IMR-90 (cell line): ENCODE measurements at regions not wholly inside any gene's neighbourhood (a gene's known extent, or its start where the extent isn't known, plus 50 kb on each side); places are given as distances from the start of the nearest gene placed in this dataset.
"Not testable (repeated sequence)": the region's sequence is repeated elsewhere in the genome, so short reads cannot be mapped to it uniquely, and the experiment has no call there.

Experiments used
- ATAC-seq: fragments of 200-7000 bp; cut with Tn5 transposase; 2 replicates; pipeline ENCODE4 v1.9.1; 2020; ENCODE audit warnings: low read depth, mild to moderate bottlenecking, moderate library complexity
- BruUV-seq: library from RNA; stranded (reverse); fragments of 400-500 nt; replicated peaks from 2 replicates; lab custom pipeline; 2021; lab: Mats Ljungman, UMichigan
- CTCF ChIA-PET: fragments of 300-600 bp; formaldehyde crosslinking; extraction: SDS; loops from one replicate; lab custom pipeline; 2021; ENCODE audit warnings: antibody characterized with exemption; lab: Yijun Ruan, JAX
- POLR2A ChIA-PET: fragments of 300-600 bp; sonication (Branson Sonifier 250); formaldehyde crosslinking; loops from one replicate; lab custom pipeline; 2022; ENCODE audit warnings: antibody characterized with exemption; ENCODE audit not compliant: unreplicated experiment; lab: Charles Lee
- DNase-seq: peaks from one replicate; pipeline ENCODE4 v3.0.0; 2013
- H2AFZ ChIP-seq: replicated peaks from 2 replicates; pipeline ENCODE3; 2013; ENCODE audit warnings: low read length, mild to moderate bottlenecking; ENCODE audit not compliant: poor library complexity
- H2AK5ac ChIP-seq: 2 replicates; pipeline ENCODE4 v1.6.1; 2013; ENCODE audit warnings: low read depth, low read length, inconsistent platforms
- H2AK9ac ChIP-seq: replicated peaks from 2 replicates; pipeline ENCODE3; 2013; ENCODE audit warnings: mild to moderate bottlenecking, low read depth, low read length, moderate library complexity; ENCODE audit not compliant: poor library complexity
- H2BK120ac ChIP-seq: 2 replicates; pipeline ENCODE4 v1.6.1; 2013; ENCODE audit warnings: low read depth, low read length, inconsistent platforms
- H2BK15ac ChIP-seq: 3 replicates; pipeline ENCODE4 v1.6.1; 2013; ENCODE audit warnings: low read depth, low read length, inconsistent platforms
- H2BK20ac ChIP-seq: 2 replicates; pipeline ENCODE4 v1.6.1; 2013; ENCODE audit warnings: low read depth, mild to moderate bottlenecking, inconsistent platforms, low read length, moderate library complexity
- H2BK5ac ChIP-seq: 2 replicates; pipeline ENCODE4 v1.6.1; 2013; ENCODE audit warnings: mild to moderate bottlenecking, low read depth, low read length, inconsistent platforms; ENCODE audit not compliant: poor library complexity, severe bottlenecking
- H3K14ac ChIP-seq: replicated peaks from 2 replicates; pipeline ENCODE4 v1.6.1; 2013; ENCODE audit warnings: low read depth, low read length, inconsistent platforms
- H3K18ac ChIP-seq: 2 replicates; pipeline ENCODE4 v1.6.1; 2013; ENCODE audit warnings: low read depth, low read length, control low read depth
- H3K23ac ChIP-seq: 2 replicates; pipeline ENCODE4 v1.6.1; 2013; ENCODE audit warnings: low read depth, low read length, inconsistent platforms
- H3K27ac ChIP-seq: 2 replicates; pipeline ENCODE4 v1.5.1; 2013; ENCODE audit warnings: mild to moderate bottlenecking, control low read depth, low read length; ENCODE audit not compliant: insufficient read depth
- H3K27me3 ChIP-seq: 2 replicates; pipeline ENCODE4 v1.6.1; 2013; ENCODE audit warnings: low read length; ENCODE audit not compliant: control insufficient read depth, insufficient read depth
- H3K36me3 ChIP-seq: 2 replicates; pipeline ENCODE4 v1.6.1; 2013; ENCODE audit warnings: low read length, mixed read lengths; ENCODE audit not compliant: control insufficient read depth, insufficient read depth
- H3K4ac ChIP-seq: 2 replicates; pipeline ENCODE4 v1.6.1; 2013; ENCODE audit warnings: low read depth, low read length, inconsistent platforms
- H3K4me1 ChIP-seq: 2 replicates; pipeline ENCODE4 v1.6.1; 2013; ENCODE audit warnings: low read length, mixed read lengths; ENCODE audit not compliant: control insufficient read depth, insufficient read depth
- H3K4me2 ChIP-seq: 2 replicates; pipeline ENCODE4 v1.6.1; 2013; ENCODE audit warnings: low read depth, mild to moderate bottlenecking, control low read depth, low read length, moderate library complexity
- H3K4me3 ChIP-seq: 2 replicates; pipeline ENCODE4 v1.5.1; 2013; ENCODE audit warnings: low read depth, mild to moderate bottlenecking, control low read depth, low read length, moderate library complexity; ENCODE audit not compliant: insufficient read depth
- H3K56ac ChIP-seq: 2 replicates; pipeline ENCODE4 v1.6.1; 2013; ENCODE audit warnings: low read length, inconsistent platforms; ENCODE audit not compliant: insufficient read depth; ENCODE audit errors: extremely low read depth
- H3K79me1 ChIP-seq, 2 experiments: 2 replicates each; pipeline ENCODE4 v1.6.1; 2013; ENCODE audit warnings: low read length in 2 of 2, inconsistent platforms in 1 of 2, low read depth in 1 of 2
- H3K9ac ChIP-seq: 2 replicates; pipeline ENCODE4 v1.6.1; 2013; ENCODE audit warnings: low read depth, low read length, control low read depth
- H3K9me1 ChIP-seq: 2 replicates; pipeline ENCODE4 v1.6.1; 2013; ENCODE audit warnings: low read length, inconsistent platforms; ENCODE audit not compliant: insufficient read depth
- H3K9me3 ChIP-seq: 2 replicates; pipeline ENCODE4 v1.6.1; 2013; ENCODE audit warnings: low read length; ENCODE audit not compliant: control insufficient read depth, insufficient read depth
- H4K20me1 ChIP-seq: 2 replicates; pipeline ENCODE4 v1.6.1; 2013; ENCODE audit warnings: low read length, inconsistent platforms; ENCODE audit not compliant: insufficient read depth
- H4K5ac ChIP-seq: 2 replicates; pipeline ENCODE4 v1.6.1; 2013; ENCODE audit warnings: mild to moderate bottlenecking, low read depth, low read length, control low read depth
- H4K8ac ChIP-seq, 2 experiments: 2 replicates each; pipeline ENCODE4 v1.6.1; 2013; ENCODE audit warnings: low read depth in 2 of 2, low read length in 2 of 2, control low read depth in 1 of 2, inconsistent platforms in 1 of 2
- H4K91ac ChIP-seq: 2 replicates; pipeline ENCODE4 v1.6.1; 2013; ENCODE audit warnings: low read depth, low read length, inconsistent platforms; ENCODE audit not compliant: insufficient read depth
- CEBPB ChIP-seq: IDR thresholded peaks from 2 replicates; pipeline ENCODE4 v1.6.1; 2012; ENCODE audit warnings: low read depth, low read length, improper control_type of control experiment
- MAFK ChIP-seq: IDR thresholded peaks from 2 replicates; pipeline ENCODE4 v1.6.1; 2012; ENCODE audit warnings: low read depth, low read length, improper control_type of control experiment
- POLR2A ChIP-seq: IDR thresholded peaks from 2 replicates; pipeline ENCODE4 v1.6.1; 2012; ENCODE audit warnings: mild to moderate bottlenecking, low read depth, low read length
- RFX5 ChIP-seq: IDR thresholded peaks from 2 replicates; pipeline ENCODE4 v1.8.0; 2012; ENCODE audit warnings: low read depth, mild to moderate bottlenecking, low read length, moderate library complexity
- WGBS, 2 experiments: methylation state at CpG; one replicate each; pipeline versions ENCODE4 v1.1.5 to v1.1.7; 2013; ENCODE audit warnings: missing lambda C conversion rate in 2 of 2; ENCODE audit not compliant: insufficient read length in 1 of 2; ENCODE audit errors: extremely low coverage in 2 of 2; 5-methylcytosine and 5-hydroxymethylcytosine counted together
- dilution Hi-C: fragments of 300-500 bp; cut with HindIII; formaldehyde crosslinking; loops from one replicate; pipeline ENCODE4 v1.14.3; 2018; ENCODE audit warnings: low sequenced_read_pairs; ENCODE audit not compliant: unreplicated experiment
- in situ Hi-C: fragments of 300-500 bp; cut with MboI; formaldehyde crosslinking; loops from 3 replicates; pipeline ENCODE4 v1.14.3; 2019; ENCODE audit warnings: low sequenced_read_pairs, inconsistent platforms, mixed read lengths
- intact Hi-C: fragments of 100-400 bp; cut with micrococcal nuclease; formaldehyde crosslinking; loops from 2 replicates; pipeline ENCODE4 v1.10.0; 2022
- TF ChIP-seq, protein P1 (sequence below): fragments of 150-350 bp; IDR thresholded peaks from 2 replicates; pipeline ENCODE4 v1.6.1; 2016; ENCODE audit warnings: low read depth, mild to moderate bottlenecking, low read length, moderate library complexity, borderline replicate concordance

DNA sequence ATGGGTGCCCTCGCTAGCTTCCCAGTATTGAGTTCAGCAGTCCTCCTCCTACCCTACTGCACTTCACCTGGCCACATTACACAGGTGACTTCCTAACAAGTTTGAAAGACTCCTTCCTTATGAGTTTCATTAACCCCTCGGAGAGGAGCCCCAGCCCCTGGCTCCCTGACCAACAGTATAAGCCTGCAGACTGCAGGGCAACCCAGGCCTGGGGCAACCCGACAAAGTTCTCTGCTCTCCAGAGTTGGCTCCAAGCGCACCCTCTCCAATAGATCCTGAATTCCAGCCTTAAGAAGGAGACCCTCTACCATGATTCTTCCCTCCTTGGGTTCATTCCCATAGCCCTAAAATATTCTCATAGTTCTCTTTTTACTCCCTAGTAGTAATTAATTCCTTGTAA, 1162.8 kb upstream of the TMEFF2 start:
- Histone ChIP-seq H2BK5ac (no peak overlapping the region), H3K9me3 (peaks cover 12% of the 10 kb centered on the region), H3K27ac (no peak overlapping the region), H3K14ac (no peak overlapping the region), H3K4ac (no peak overlapping the region), H2AFZ (no peak overlapping the region), H3K56ac (no peak overlapping the region), H3K79me1 (no peaks in the 10 kb centered on the region), H2BK15ac (no peak overlapping the region), H3K9me1 (no peaks in the 10 kb centered on the region), H3K4me2 (no peak overlapping the region), H3K18ac (no peak overlapping the region), H3K23ac (no peak overlapping the region), H4K8ac (no peak overlapping the region), H4K5ac (no peak overlapping the region), H2BK120ac (no peak overlapping the region), H3K4me1 (no peaks in the 10 kb centered on the region), H2AK5ac (no peak overlapping the region), H3K4me3 (no peak overlapping the region), H3K36me3 (no peaks in the 10 kb centered on the region), H4K20me1 (no peaks in the 10 kb centered on the region), H2AK9ac (no peak overlapping the region), H3K9ac (no peak overlapping the region), H2BK20ac (no peak overlapping the region), H3K27me3 (no peaks in the 10 kb centered on the region), H4K91ac (no peak overlapping the region)
- dilution Hi-C loops (no loop called here), intact Hi-C loops (no loop called here), in situ Hi-C loops (no loop called here)
- ATAC-seq, result no peak
- no peak for DNase-seq
- WGBS, 2 experiments, result no CpG with 5 or more reads among the region's 4 CpGs
- TF ChIP-seq POLR2A (no peak), MAFK (no peak), CEBPB (no peak), RFX5 (no peak)
- TF ChIP-seq, protein P1, sequence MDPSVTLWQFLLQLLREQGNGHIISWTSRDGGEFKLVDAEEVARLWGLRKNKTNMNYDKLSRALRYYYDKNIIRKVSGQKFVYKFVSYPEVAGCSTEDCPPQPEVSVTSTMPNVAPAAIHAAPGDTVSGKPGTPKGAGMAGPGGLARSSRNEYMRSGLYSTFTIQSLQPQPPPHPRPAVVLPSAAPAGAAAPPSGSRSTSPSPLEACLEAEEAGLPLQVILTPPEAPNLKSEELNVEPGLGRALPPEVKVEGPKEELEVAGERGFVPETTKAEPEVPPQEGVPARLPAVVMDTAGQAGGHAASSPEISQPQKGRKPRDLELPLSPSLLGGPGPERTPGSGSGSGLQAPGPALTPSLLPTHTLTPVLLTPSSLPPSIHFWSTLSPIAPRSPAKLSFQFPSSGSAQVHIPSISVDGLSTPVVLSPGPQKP, result no peak
- ChIA-PET CTCF (no interaction called here), POLR2A (no interaction called here)
- BruUV-seq, result no TSS peak

DNA sequence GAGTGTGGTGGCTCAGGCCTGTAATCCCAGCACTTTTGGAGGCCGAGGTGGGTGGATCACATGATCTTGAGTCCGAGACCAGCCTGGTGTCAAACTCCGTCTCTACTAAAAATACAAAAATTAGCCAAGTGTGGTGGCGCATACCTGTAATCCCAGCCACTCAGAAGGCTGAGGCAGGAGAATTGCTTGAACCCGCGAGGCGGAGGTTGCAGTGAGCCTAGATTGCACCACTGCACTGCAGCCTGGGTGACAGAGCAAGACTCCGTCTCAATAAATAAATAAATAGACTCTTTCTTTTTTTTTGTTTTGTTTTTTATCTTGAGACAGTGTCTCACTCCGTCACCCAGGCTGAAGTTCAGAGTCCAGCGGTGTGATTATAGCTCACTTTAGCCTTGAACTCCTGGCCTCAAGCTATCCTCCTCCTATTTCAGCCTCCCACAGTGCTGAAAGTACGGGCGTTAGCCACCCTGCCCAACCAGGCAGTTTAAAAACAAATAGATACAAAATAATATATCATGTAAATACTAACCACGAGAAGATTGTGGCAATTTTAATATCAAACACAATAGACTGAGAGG, 1158.0 kb upstream of the TMEFF2 start:
- H2AK9ac ChIP-seq, H2BK5ac ChIP-seq, H3K27me3 ChIP-seq, H3K9ac ChIP-seq, H3K36me3 ChIP-seq, H3K56ac ChIP-seq, H3K4ac ChIP-seq, H3K4me3 ChIP-seq, POLR2A ChIA-PET, H2BK120ac ChIP-seq, intact Hi-C loops, H4K20me1 ChIP-seq, H3K14ac ChIP-seq, H3K79me1 ChIP-seq, H4K5ac ChIP-seq, H3K27ac ChIP-seq, BruUV-seq, H2AFZ ChIP-seq, H3K9me3 ChIP-seq, dilution Hi-C loops, H3K9me1 ChIP-seq, CTCF ChIA-PET, H2BK15ac ChIP-seq, H3K18ac ChIP-seq, H4K91ac ChIP-seq, H3K4me1 ChIP-seq, H3K4me2 ChIP-seq, H3K23ac ChIP-seq, DNase-seq, H4K8ac ChIP-seq, H2AK5ac ChIP-seq, ATAC-seq, in situ Hi-C loops, H2BK20ac ChIP-seq: not testable (repeated sequence)
- no CpG with 5 or more reads among the region's 13 CpGs for WGBS, 2 experiments
